HG03432 (cell line): ENCODE measurements at regions not wholly inside any gene's neighbourhood (a gene's known extent, or its start where the extent isn't known, plus 50 kb on each side); places are given as distances from the start of the nearest gene placed in this dataset.
"Not testable (repeated sequence)": the region's sequence is repeated elsewhere in the genome, so short reads cannot be mapped to it uniquely, and the experiment has no call there.

Experiments
- ATAC-seq: cut with Tn5 transposase; IDR thresholded peaks from one replicate; pipeline ENCODE4 v1.9.1; 2021; ENCODE audit warnings: mild to moderate bottlenecking, moderate library complexity; ENCODE audit not compliant: unreplicated experiment

DNA sequence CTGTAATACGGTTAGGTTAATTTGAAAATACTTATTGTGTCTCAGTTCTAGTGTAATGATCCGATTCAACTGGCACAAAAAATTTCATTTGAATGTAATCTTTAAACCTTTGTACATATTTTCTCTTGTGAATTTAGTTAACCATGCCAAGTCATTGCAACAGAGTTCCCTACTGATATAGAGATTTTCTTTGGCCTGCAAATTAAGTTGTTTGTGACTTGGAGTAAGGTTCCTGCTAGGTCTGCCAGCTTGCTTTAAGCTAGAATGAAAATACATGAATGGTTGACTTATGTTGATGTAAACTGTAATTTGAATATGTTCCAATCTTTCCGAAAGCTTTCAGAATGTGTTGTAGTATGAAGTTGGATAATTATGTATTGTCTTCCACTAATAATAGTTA is 1004.1 kb upstream of the EDIL3 start:
- ATAC-seq, result no peak

DNA sequence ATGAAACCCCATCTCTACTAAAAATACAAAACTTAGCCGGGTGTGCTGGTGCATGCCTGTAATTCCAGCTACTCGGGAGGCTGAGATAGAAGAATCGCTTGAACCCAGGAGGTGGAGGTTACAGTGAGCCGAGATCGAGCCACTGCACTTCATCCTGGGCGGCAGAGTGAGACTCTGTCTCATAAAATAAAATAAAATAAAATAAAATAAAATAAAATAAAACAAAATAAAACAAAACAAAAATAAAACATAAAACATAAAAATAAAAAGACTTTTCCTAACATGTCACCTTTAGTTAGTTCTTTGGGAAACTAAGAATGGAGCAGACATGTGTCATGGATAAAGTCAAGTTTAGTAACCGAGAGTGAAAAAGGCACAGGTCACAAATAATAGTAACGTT is 1007.6 kb upstream of the EDIL3 start:
- not testable (repeated sequence) for ATAC-seq

DNA sequence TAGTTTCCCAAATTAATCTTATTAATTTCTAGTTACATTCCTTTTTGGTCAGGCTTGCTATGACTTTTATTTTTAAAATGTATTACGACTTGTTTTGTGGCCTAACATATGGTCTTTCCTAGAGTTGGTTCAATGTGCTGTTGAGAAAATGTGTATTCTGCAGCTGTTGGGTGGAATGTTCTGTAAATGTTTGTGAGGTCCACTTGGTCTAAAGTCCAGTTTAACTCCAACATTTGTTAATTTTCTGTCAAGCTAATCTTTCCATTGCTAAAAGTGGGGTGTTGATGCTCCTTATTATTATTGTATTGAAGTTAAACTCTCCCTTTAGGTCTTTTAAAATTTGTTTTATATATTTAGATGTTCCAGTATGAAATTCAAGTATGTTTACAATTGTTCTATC is 1010.8 kb upstream of the EDIL3 start:
- no peak for ATAC-seq

DNA sequence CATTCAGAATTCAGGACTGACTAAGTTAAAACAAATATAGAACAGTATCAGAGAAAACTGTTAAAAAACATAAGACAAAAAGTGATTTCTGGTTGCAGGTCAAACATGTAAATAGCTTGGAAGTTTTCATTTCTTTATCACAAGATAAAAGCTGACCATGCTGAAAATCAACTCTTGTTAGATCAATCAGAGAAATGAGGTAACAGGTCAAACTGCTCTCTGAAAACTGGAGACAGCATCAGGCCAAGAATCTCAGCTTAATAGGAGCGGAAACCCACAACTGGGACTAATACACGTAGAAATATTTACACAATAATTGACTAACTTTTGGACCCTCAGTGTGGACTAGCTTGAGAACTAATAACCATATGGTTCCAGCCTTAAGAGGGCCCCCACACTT is 1012.8 kb upstream of the EDIL3 start:
- no peak for ATAC-seq

DNA sequence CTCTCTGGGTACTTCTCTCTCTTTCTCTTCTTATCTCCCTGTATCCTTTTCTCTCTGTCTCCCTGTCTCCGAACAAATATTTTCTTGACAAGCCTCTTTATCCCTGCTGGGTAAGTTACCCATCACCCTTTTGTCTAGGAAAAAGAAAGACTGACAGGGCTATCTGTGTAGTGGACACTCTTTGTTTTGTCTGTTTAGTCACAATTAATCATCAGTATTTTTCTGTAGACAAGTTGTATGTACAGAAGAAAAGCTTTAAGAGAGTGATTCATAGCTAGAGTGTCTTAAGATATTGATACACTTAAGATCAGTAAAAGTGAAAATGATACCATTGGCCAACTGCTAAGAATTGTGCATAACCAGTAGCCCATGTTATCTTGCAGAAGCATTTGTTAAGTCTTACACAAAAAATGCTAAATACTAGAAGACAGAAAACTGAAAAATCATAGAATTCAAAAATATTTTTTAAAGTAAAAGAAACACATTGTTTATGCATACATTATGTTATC is 1043.8 kb upstream of the EDIL3 start:
- no peak for ATAC-seq

DNA sequence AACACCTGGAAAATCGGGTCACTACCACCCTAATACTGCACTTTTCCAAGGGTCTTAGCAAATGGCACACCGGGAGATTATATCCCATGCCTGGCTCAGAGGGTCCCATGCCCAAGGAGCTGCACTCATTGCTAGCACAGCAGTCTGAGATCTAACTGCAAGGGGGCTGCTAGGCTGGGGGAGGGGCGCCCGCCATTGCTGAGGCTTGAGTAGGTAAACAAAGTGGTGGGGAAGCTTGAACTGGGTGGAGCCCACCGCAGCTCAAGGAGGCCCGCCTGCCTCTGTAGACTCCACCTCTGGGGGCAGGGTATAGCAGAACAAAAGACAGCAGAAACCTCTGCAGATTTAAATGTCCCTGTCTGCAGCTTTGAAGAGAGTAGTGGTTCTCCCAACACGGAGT is 1047.0 kb upstream of the EDIL3 start:
- not testable (repeated sequence) for ATAC-seq

DNA sequence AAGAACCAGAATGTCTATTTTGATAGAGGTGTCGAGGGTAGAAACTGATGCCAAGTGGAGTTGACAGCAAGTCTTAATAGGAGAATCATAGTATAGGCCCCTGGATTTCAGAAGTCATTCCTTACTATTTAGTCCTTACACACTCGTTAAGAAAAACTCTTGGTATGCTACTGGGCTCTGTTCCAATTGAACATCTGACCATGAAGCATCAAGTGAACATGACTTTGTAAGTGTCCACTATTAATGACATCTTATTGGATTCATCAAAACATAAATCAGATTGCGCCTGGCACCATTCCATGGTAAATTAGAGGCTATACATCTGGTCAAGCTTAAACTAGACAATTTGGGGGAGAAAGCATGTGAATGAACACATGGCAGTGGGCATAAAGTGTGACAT is 1056.5 kb upstream of the EDIL3 start:
- ATAC-seq, result no peak

DNA sequence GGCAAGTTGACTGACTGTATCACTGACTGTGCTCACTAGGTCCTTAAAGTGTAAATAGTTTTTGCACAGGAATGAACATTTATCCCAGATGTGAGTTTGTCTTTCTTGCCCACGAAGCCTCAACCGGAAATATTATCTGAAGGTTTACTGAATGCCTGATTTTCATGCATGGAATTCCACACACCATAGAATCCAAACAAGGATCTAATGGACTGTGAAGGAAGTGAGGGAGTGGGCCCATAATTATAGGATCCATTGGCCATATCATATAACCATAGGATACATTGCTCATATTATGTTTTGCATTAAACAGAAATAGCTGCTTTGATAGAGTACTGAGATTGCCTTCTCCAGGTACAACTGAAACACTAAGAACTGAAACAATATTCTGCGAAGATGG is 1057.2 kb upstream of the EDIL3 start:
- ATAC-seq, result no peak

DNA sequence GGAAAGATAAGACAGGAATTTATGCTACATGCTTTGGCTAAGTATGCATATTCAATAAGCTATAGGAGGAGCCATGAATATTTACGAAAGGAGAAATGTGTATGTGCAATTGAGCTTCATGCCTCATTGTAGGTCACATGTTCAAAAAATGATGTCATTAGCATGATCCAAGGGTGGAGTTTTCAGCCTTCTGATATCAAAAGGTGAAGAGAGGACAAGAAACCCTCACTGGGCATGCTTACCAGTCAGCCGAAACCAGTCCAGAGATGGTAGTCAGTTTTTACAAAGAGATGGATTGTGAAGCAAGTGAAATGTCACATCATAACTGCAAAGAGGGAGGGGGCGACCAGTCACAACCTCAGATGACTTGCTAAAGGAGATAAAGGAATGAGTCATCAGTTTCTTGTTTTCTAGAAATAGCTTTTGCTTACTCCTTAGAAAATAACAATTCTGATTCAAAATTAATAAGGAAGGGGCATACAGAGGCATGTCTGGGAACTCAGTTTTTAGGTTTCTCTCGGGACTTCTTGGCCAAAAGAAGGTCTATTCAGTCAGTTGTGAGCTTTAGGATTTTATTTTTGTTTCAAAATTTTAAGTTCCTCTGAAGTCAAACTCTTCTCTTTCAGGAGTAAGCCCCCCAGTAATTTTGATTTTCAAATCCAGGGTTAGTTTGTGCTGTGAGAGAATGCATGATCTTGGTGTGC is 1067.8 kb upstream of the EDIL3 start:
- peak; percentile 81 for ATAC-seq

DNA sequence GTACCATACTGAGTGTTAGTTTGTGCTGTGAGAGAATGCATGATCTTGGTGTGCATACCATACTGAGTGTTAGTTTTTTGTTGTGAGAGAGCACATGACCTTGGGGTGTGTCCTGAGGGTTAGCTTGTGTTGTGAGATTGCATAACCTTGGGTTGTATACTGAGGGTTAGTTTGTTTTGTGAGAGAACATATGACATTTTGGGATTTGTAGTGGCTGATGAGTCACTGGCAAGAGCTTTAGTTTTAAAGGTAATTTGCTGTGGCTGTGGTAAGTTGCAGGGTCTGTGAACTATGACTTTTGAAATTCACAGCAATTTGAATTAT is 1068.3 kb upstream of the EDIL3 start:
- peak; percentile 53 for ATAC-seq

DNA sequence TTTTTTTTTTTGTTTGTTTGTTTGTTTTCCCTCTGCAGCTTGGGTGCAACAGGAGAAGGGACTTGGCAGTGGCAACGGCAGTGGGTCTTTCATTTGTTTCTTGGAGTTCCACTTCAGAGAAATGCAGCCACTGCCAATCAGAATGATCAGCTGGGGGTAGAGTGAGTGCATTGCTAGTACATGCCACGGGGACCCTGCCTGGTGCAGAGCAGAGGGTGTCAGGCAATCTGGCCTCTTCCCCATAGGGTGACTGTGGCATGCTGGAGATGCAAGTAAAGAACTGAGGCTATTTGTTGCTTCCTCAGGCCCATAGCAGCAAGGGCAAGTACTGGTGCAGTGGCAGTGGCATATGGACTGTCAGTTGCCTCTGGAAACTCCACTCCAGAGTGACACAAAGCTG is 1073.6 kb upstream of the EDIL3 start:
- no peak for ATAC-seq

DNA sequence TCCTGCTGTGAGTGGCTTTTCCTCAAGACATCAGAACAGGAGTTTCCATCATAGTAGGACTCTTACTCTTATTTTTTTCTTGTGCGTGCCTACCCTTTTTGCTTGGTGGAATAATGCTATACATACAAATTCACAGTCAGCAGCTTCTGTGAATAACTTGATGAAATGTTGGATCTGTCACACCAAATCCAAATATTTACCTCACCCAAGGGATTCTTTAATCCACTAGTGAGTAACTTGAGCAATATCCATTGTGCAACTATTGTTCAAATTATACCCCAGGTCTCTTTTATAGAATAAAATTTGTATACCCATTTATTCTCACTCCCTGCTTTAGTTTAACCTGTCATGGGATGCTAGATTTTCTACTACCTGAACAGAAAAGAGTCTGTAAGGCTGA is 1078.3 kb upstream of the EDIL3 start:
- no peak for ATAC-seq

DNA sequence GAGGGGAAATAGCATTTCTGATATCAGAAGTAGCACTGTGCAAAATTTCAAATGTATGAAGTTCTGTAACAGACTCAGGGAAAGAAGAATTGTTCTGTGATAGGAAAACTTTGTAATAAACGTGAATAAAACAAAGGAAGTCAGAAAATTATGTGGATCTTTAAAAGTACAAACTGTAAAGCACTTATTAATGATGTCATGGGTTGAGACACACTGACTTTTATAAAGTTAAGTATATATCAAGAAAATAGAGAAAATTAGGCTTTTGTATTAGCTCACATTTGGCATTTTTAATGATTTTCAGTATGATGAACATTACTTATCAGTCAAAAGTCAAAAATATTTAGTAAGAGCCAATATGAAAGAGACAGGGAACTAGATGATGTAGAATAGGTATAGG is 1081.7 kb upstream of the EDIL3 start:
- ATAC-seq, result no peak

DNA sequence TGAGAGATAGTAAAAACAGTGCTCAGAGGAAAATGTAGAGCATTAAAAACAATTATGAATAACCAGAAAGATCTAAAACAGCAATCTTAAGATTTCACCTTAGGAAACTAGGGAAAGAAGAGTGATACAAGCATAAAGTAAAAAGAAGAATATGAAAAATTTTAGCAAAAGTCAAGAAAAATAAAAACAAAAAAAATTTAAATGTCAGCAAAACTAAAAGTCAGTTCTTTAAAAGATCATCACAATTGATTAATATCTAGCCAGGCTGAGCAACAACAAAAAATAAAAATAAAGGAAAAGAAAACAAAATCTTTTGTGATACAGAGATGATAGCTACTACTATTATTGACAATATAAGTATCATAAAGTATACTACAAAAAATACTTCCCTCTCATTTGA is 1088.1 kb upstream of the EDIL3 start:
- no peak for ATAC-seq

DNA sequence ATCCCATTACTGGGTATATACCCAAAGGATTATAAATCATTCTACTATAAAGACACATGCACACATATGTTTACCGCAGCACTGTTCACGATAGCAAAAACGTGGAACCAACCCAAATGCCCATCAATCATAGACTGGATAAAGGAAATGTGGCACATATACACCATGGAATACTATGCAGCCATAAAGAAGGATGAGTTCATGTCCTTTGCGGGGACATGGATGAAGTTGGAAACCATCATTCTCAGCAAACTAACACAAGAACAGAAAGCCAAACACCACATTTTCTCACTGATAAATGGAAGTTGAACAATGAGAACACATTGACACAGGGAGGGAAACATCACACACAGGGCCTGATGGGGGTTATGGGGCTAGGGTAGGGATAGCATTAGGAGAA is 1090.5 kb upstream of the EDIL3 start:
- ATAC-seq, result not testable (repeated sequence)

DNA sequence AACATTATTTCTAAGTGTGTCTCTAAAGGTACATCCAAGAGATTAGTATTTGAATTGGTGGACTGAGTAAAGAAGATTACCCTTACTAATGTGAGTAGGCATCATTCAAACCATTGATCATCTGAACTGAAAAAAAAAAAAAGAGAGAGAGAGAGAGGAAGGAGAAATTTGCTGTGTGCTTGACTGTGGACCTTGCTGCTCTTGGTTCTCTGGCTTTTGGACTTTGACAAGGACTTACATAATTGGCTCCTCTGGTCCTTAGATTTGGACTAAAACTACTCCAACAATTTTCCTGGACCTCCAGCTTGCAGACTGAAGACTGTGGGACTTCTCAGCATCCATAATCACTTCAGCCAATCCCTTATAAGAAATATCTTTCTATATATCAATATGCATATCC is 1091.9 kb upstream of the EDIL3 start:
- no peak for ATAC-seq

DNA sequence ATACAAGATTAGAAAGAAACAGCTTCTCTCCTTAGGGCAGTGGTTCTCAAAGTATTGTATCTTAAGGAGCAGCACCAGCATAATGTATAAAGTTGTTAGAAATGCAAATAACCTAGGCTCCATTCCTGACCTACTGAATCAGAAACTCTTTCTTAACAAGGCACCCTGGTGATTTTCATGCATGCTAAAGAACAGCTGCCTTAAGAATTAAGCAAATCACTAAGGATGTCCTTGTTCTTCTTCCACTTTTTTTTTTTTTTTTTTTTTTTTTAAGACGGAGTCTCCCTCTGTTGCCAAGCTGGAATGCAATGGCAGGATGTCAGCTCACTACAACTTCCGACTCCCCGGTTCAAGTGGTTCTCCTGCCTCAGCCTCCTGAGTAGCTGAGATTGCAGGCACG is 1095.2 kb upstream of the EDIL3 start:
- no peak for ATAC-seq

DNA sequence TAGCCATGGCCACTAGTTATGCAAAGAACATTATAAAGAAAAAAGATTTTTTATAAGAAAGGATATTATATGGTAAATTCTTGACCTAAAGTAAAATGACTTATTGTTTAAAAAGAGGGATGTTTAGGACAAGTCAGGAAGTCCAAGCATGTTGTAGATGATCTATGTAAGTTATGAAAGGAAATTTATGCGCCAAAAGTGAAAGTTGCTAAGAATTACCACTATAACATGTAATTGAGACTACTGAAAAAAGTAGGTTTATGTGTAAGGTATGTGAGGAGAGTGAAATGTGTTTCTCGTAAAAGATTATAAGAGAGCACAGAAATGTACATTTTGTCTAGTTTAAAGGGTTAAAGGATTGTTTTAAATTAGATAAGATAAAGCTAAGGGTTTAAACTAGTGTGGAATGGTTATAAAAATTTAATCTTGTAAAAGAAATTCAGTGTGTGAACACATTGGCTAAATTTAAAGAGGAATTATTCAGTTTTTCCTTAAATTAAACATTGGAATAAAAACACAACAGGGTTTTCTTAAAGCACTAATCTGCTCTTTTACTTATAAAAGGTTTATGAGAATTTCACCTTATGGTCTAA is 1100.4 kb upstream of the EDIL3 start:
- no peak for ATAC-seq

DNA sequence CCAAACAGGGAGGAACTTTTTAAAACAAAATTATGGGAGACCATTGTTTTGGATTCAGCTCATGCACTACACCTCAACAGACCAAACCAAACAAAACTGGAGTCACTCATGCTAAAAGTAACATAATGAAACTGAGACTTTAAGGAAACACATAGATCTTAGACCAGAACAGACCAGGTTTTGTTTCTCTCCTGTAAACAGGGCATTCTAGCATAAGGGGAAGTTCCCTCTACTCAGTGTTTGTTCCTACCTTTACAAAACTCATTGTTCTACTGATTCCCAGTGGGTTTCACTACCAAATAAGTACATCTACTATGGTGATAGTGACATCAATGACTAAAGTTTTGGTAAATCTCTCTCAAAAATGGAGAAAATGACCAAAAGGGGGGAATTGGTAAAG is 1103.6 kb upstream of the EDIL3 start:
- ATAC-seq, result peak; percentile 74

DNA sequence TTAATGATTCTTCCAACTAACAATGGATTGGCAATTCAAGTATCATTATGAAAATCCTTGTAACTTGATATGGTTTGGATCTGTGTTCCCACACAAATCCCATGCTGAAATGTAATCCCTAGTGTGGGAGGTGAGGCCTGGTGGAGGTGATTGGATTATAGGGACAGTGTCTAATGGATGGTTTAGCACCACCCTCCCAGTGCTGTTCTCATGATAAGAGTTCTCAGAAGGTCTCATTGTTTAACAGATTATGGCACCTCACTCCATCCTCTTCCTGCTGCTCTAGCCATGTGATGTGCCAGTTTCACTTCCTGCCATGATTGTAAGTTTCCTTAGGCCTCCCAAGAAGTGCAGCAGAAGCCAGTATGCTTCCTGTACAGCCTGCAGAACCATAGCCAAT is 1116.2 kb upstream of the EDIL3 start:
- no peak for ATAC-seq

DNA sequence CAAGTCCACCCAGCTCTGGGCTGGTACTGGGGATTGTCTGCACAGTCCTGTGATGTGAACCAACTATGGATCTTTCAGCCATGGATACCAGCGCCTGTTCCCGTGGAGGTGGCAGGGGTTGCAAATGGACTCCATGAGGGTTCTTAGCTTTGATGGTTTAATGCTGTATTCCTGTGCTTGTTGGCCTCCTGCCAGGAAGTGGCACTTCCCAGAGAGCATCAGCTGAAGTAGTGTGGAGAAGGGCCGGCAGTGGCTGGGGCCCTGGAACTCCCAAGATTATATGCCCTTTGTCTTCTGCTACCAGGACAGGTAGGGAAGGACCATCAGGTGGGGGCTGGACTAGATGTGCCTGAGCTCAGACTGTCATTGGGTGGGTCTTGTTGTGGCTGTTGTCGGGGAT is 1104.8 kb upstream of the COX7C start:
- no peak for ATAC-seq

DNA sequence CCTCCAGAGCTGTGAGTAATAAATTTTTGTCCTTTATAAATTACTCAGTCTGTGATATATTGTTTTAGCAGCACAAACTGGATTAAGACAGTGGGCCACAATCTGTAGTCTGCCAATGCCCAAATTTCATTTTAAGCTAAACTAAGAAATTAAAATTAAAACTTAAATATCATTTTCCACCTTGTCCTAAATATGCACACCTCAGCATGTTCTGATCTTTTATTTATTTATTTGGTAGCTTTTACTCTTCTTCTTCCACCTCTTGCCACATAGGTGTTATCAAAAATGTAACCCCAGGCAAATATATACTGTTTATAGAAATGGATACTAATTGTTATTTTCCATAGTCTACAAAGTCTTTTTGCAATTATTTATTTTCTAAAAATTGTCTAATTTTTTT is 1102.2 kb upstream of the COX7C start:
- ATAC-seq, result no peak

DNA sequence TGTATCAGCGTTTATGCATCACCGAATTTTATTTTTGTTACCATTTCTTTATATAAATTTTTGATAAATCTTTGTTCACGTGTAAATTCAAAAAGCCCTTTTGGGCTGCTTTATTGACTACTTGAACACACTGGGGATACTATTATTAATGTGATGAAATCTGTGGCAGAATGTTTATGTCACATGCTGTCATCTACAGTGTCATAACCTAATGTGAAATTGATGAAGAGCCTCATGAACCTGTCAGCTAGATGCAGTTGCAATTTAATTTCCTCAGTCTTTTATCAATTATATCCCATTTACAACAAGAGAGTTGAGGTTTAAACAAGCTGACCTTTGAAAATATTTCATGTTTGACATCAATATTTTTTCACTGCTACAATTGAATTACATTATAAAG is 1100.4 kb upstream of the COX7C start:
- no peak for ATAC-seq
